ENCODE measurements at regions not wholly inside any gene's neighbourhood (a gene's known extent, or its start where the extent isn't known, plus 50 kb on each side); places are given as distances from the start of the nearest gene placed in this dataset.

DNA sequence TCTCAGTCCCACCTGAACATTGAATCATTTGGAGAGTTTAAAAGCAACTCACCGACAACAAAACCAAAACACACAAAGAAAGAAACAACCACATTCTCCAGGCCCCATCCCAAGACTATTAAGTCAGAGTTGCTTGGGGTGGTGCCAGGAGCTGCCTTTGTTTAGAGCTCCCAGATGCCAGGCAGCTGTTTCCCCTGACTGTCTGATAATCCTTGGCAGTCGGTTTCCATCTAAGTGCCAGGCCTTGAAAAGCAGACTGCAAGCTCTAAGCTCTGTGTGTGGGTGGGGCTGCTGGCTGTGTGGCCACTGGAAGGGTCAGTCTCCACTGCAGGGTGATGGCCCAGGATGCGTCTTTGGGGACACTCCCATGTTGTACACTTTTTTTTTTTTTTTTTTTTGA is 255.3 kb upstream of the AGAP1 start:
- Histone ChIP-seq H3K36me3 (no peaks in the 10 kb centered on the region), H3K27ac (no peak overlapping the region), H3K9me3 (no peaks in the 10 kb centered on the region), H3K4me3 (no peak overlapping the region), H3K4me1 (no peaks in the 10 kb centered on the region), H3K27me3 (no peaks in the 10 kb centered on the region)
- TF ChIP-seq, protein P1, sequence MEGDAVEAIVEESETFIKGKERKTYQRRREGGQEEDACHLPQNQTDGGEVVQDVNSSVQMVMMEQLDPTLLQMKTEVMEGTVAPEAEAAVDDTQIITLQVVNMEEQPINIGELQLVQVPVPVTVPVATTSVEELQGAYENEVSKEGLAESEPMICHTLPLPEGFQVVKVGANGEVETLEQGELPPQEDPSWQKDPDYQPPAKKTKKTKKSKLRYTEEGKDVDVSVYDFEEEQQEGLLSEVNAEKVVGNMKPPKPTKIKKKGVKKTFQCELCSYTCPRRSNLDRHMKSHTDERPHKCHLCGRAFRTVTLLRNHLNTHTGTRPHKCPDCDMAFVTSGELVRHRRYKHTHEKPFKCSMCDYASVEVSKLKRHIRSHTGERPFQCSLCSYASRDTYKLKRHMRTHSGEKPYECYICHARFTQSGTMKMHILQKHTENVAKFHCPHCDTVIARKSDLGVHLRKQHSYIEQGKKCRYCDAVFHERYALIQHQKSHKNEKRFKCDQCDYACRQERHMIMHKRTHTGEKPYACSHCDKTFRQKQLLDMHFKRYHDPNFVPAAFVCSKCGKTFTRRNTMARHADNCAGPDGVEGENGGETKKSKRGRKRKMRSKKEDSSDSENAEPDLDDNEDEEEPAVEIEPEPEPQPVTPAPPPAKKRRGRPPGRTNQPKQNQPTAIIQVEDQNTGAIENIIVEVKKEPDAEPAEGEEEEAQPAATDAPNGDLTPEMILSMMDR (IDR thresholded peaks at IDR 0.05) = no peak
- intact Hi-C loops (cut with DNase I) = no loop called here
- no peak for DNase-seq (ENCODE audit: low spot score in 2 of 2)

DNA sequence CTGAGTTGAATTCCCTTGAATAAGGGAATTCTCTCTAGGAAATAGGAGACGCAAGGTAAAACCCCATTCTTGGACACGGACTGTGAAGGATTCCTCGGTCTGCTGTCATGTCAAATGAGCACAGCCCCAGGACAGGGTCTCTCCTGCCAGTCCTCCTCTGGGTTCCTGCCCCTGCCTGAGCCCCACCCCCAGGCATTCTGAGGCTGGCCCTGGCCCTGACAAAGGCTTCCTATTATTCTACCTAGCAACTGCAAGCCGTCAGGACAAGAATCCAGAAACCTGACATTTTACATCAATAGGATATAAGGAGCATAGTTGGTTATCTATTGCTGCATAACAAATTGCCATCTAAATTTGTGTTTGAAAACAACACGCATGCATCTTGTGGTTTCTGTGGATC is 253.3 kb upstream of the AGAP1 start:
- no peak for DNase-seq (ENCODE audit: low spot score in 2 of 2)
- TF ChIP-seq, protein P1 (IDR thresholded peaks at IDR 0.05) = no peak
- intact Hi-C loops (cut with DNase I) = no loop called here
- Histone ChIP-seq H3K4me3 (no peak overlapping the region), H3K27me3 (no peaks in the 10 kb centered on the region), H3K9me3 (no peaks in the 10 kb centered on the region), H3K4me1 (no peaks in the 10 kb centered on the region), H3K27ac (no peak overlapping the region), H3K36me3 (no peaks in the 10 kb centered on the region)

DNA sequence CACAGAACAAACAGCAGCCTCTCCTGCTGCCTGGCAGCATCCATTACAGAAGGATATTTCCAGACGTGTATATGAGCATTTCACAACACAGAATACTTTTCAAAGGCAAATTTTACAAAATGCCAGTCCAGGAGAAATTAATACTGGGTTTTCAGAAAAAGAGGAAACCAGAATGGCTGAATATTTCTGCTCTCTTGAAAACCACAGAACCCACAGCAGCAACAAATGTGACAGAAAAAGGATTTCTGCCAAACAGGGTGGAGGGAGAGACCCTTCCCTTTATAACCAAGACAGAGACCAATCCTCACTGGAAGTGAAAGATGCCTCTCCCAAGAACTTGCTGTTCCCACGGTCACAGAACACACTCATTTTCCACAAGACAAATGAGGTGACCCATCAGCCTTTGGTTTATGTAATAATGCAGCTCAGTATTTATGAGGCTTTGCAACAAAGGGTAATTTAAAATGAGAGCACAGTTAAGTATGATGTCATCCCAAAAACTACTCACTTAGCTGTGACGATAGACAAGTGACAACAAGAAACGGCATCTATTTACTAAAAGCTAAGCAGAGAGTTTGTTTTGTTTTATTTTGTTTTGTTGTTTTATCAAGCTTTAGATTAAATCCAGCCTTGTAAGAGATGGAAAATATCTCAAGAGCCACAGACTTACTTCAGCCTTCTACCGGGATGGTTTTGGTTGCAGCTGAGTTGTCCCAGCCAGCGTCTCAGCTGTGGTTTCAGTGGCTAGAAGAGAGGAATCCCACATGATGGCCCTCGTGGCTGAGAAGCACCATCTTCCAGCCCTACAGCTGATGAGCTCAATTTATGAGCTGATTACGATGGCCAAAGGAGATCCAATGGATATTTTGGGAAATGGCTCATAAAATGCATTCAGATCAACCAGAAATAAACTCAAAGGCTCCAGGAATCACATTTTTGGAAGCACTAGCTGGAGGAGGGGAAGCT is 249.3 kb upstream of the AGAP1 start:
- TF ChIP-seq, protein P1 (IDR thresholded peaks at IDR 0.05) = no peak

DNA sequence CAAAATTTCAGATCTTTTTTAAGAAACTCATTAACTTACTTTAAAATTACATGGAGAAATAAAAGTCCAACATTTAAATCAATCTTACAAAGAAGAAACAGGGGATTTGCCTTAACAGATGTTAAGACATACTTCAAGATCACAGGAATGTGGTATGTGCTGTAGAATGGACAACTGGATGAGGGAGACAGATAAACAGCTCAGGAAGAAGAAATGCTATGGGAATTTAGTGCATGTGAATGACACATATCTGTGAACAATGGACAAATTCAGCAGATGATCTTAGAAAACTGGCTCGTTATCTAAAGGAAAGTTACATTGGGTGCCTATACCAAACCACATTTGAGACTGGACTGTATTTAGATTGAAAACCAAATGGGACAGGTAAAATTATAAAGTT is 246.8 kb upstream of the AGAP1 start:
- H3K27me3 ChIP-seq = no peaks in the 10 kb centered on the region
- H3K4me3 ChIP-seq = no peak overlapping the region
- TF ChIP-seq, protein P1 (IDR thresholded peaks at IDR 0.05) = no peak
- intact Hi-C loops (cut with DNase I) = no loop called here
- no peak for DNase-seq (ENCODE audit: low spot score in 2 of 2)
- no peaks in the 10 kb centered on the region for H3K36me3 ChIP-seq
- H3K27ac ChIP-seq = no peak overlapping the region
- no peaks in the 10 kb centered on the region for H3K4me1 ChIP-seq
- H3K9me3 ChIP-seq = no peaks in the 10 kb centered on the region

More for the DNA sequence above, 249.3 kb upstream of the AGAP1 start:
- DNase-seq (ENCODE audit: low spot score in 2 of 2) = no peak
- no peaks in the 10 kb centered on the region for H3K36me3 ChIP-seq
- no peak overlapping the region for H3K27ac ChIP-seq
- H3K9me3 ChIP-seq = no peaks in the 10 kb centered on the region
- H3K4me3 ChIP-seq = no peak overlapping the region
- intact Hi-C loops (cut with DNase I) = no loop called here
- no peaks in the 10 kb centered on the region for H3K4me1 ChIP-seq
- no peaks in the 10 kb centered on the region for H3K27me3 ChIP-seq

DNA sequence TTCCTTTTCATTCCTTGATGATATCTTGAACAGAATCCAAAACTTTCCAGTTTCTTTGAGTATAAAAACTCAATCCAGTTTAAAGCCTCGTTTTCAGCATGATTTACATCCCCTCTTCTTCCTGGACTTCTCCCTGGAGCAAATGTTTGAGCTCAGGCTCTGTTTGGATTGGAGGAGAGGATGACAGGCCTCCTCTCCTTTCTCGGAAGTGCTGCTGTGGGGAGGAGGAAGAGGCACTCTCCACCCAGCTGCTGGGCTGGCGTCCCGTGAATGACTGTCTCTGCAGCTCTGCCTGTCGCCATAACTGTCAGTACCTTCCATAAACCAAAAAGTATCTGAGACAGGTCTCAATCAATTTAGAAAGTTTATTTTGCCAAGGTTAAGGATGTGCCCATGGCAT is 238.2 kb upstream of the AGAP1 start:
- no peak for DNase-seq (ENCODE audit: low spot score in 2 of 2)
- intact Hi-C loops (cut with DNase I) = no loop called here
- H3K27ac ChIP-seq = no peak overlapping the region
- no peaks in the 10 kb centered on the region for H3K4me1 ChIP-seq
- TF ChIP-seq, protein P1 (IDR thresholded peaks at IDR 0.05) = no peak
- H3K4me3 ChIP-seq = no peak overlapping the region
- H3K36me3 ChIP-seq = no peaks in the 10 kb centered on the region
- H3K9me3 ChIP-seq = no peaks in the 10 kb centered on the region
- no peaks in the 10 kb centered on the region for H3K27me3 ChIP-seq
